AG10803 (cell line): ENCODE measurements at regions not wholly inside any gene's neighbourhood (a gene's known extent, or its start where the extent isn't known, plus 50 kb on each side); places are given as distances from the start of the nearest gene placed in this dataset.

Source experiments
- DNase-seq: peaks from one replicate; pipeline ENCODE4 v3.0.0; 2010; ENCODE audit warnings: low read depth
- H3K4me3 ChIP-seq: 2 replicates; pipeline ENCODE4 v1.5.1; 2011; ENCODE audit warnings: mild to moderate bottlenecking, low read length, control low read depth
- CTCF ChIP-seq: conservative IDR thresholded peaks from 2 replicates; pipeline ENCODE4 v1.5.1; 2011; ENCODE audit warnings: mild to moderate bottlenecking, low read length, control low read depth, inconsistent platforms

- no peak for TF ChIP-seq CTCF
- no peak overlapping the region for H3K4me3 ChIP-seq
- no peak for DNase-seq
These were observed 461.9 kb downstream of the LRRIQ3 start for GRCh38 chr1:73736125-73736524.

GRCh38 chr1:73727036-73727435, 470.9 kb downstream of the LRRIQ3 start:
- DNase-seq: no peak
- no peak for TF ChIP-seq CTCF
- H3K4me3 ChIP-seq: no peak overlapping the region

- no peak for TF ChIP-seq CTCF
- H3K4me3 ChIP-seq: no peak overlapping the region
- DNase-seq: no peak
These were observed 475.9 kb downstream of the LRRIQ3 start for GRCh38 chr1:73722055-73722454.

GRCh38 chr1:73717976-73718375, 480.0 kb downstream of the LRRIQ3 start:
- no peak for TF ChIP-seq CTCF
- H3K4me3 ChIP-seq: no peak overlapping the region
- no peak for DNase-seq

GRCh38 chr1:73711089-73711488, 486.9 kb downstream of the LRRIQ3 start:
- H3K4me3 ChIP-seq: no peak overlapping the region
- no peak for TF ChIP-seq CTCF
- no peak for DNase-seq

GRCh38 chr1:73701826-73702225, 496.1 kb downstream of the LRRIQ3 start:
- TF ChIP-seq CTCF: no peak
- DNase-seq: no peak
- no peak overlapping the region for H3K4me3 ChIP-seq

- H3K4me3 ChIP-seq: no peak overlapping the region
- no peak for TF ChIP-seq CTCF
- no peak for DNase-seq
These were observed 521.8 kb downstream of the LRRIQ3 start for GRCh38 chr1:73676186-73676585.
